ENCODE measurements at regions not wholly inside any gene's neighbourhood (a gene's known extent, or its start where the extent isn't known, plus 50 kb on each side); places are given as distances from the start of the nearest gene placed in this dataset.

- DNase-seq = no peak
These were observed 78.5 kb upstream of the NCAM1 start for GRCh38 chr11:112882494-112883381.

GRCh38 chr11:112884012-112884767, 77.0 kb upstream of the NCAM1 start:
- no peak for DNase-seq

GRCh38 chr11:112885744-112886433, 75.3 kb upstream of the NCAM1 start:
- no peak for DNase-seq

- no peak for DNase-seq
These were observed 74.5 kb upstream of the NCAM1 start for GRCh38 chr11:112886434-112887370.

- no peak for DNase-seq
These were observed 71.8 kb upstream of the NCAM1 start for GRCh38 chr11:112889446-112889845.

GRCh38 chr11:112899235-112900006, 61.8 kb upstream of the NCAM1 start:
- no peak for DNase-seq

GRCh38 chr11:112901924-112902323, 59.3 kb upstream of the NCAM1 start:
- no peak for DNase-seq

GRCh38 chr11:112902361-112903011, 58.7 kb upstream of the NCAM1 start:
- DNase-seq = no peak

GRCh38 chr11:112903340-112903739, 57.9 kb upstream of the NCAM1 start:
- DNase-seq = no peak

GRCh38 chr11:112911124-112911523, 50.1 kb upstream of the NCAM1 start:
- no peak for DNase-seq
